OCI-LY3 (cell line): ENCODE measurements at regions not wholly inside any gene's neighbourhood (a gene's known extent, or its start where the extent isn't known, plus 50 kb on each side); places are given as distances from the start of the nearest gene placed in this dataset.

Experiments
- H2AFZ ChIP-seq: fragments of 200-600, 300-600 bp; shearing (Covaris generic); 2 replicates; pipeline ENCODE4 v1.6.0; 2014; ENCODE audit warnings: antibody characterized with exemption, low read depth, low read length
- H3K27ac ChIP-seq: fragments of 200-600, 300-600 bp; sonication (generic); 2 replicates; pipeline ENCODE4 v1.5.1; 2014; ENCODE audit warnings: mild to moderate bottlenecking, low read length, moderate library complexity, mixed read lengths
- H3K27me3 ChIP-seq: fragments of 200-600, 300-600 bp; sonication (generic); 2 replicates; pipeline ENCODE4 v1.6.1; 2014; ENCODE audit warnings: low read depth, low read length, mixed read lengths
- H3K36me3 ChIP-seq: fragments of 200-600, 300-600 bp; sonication (generic); replicated peaks from 2 replicates; pipeline ENCODE3; 2014; ENCODE audit warnings: low read depth, low read length, mixed read lengths
- H3K4me1 ChIP-seq: fragments of 300-600, 200-600 bp; sonication (generic); 2 replicates; pipeline ENCODE4 v1.6.1; 2014; ENCODE audit warnings: low read length, mixed read lengths
- H3K4me2 ChIP-seq: fragments of 200-600, 300-600 bp; sonication (generic); 2 replicates; pipeline ENCODE4 v1.6.1; 2014; ENCODE audit warnings: low read length, mixed read lengths
- H3K4me3 ChIP-seq: fragments of 300-600, 200-600 bp; sonication (generic); 2 replicates; pipeline ENCODE4 v1.5.1; 2014; ENCODE audit warnings: antibody characterized with exemption, mild to moderate bottlenecking, low read length, moderate library complexity
- H3K79me2 ChIP-seq: fragments of 300-600, 200-600 bp; shearing (Covaris generic); 2 replicates; pipeline ENCODE4 v1.6.1; 2014; ENCODE audit warnings: mild to moderate bottlenecking, low read length, mixed read lengths
- H3K9ac ChIP-seq: fragments of 300-600, 200-600 bp; shearing (Covaris generic); 2 replicates; pipeline ENCODE4 v1.6.0; 2014; ENCODE audit warnings: mild to moderate bottlenecking, low read length, moderate library complexity
- H3K9me3 ChIP-seq: fragments of 200-600, 300-600 bp; shearing (Covaris generic); 2 replicates; pipeline ENCODE4 v1.6.1; 2014; ENCODE audit warnings: low read length, mixed read lengths; ENCODE audit not compliant: insufficient read depth
- H4K20me1 ChIP-seq: fragments of 200-600, 300-600 bp; sonication (generic); 2 replicates; pipeline ENCODE4 v1.6.1; 2016; ENCODE audit warnings: low read length, mixed read lengths; ENCODE audit not compliant: insufficient read depth
- CTCF ChIP-seq: fragments of 200-600, 300-600 bp; sonication (generic); IDR thresholded peaks from 2 replicates; pipeline ENCODE4 v1.5.1; 2014; ENCODE audit warnings: antibody characterized with exemption, low read length, low read depth
- EZH2phosphoT487 ChIP-seq: fragments of 200-600 bp; shearing (Covaris generic); IDR thresholded peaks from 2 replicates; pipeline ENCODE4 v1.6.1; 2018; ENCODE audit warnings: antibody characterized with exemption, mixed run types, low read depth

- H3K4me3 ChIP-seq = no peak overlapping the region
- no peak for TF ChIP-seq EZH2phosphoT487
- no peak for TF ChIP-seq CTCF
- H3K9me3 ChIP-seq = peaks cover 7% of the 10 kb centered on the region; the same call in 1 of the 2 replicates
- no peaks in the 10 kb centered on the region for H3K27me3 ChIP-seq
- H3K4me1 ChIP-seq = no peaks in the 10 kb centered on the region
- no peak overlapping the region for H2AFZ ChIP-seq
- H3K79me2 ChIP-seq = no peaks in the 10 kb centered on the region
- H3K9ac ChIP-seq = no peak overlapping the region
- no peaks in the 10 kb centered on the region for H4K20me1 ChIP-seq
- no peak overlapping the region for H3K27ac ChIP-seq
- no peak overlapping the region for H3K4me2 ChIP-seq
- peaks cover 4% of the 10 kb centered on the region for H3K36me3 ChIP-seq
These were observed 223.6 kb upstream of the GULP1 start for GRCh38 chr2:188068093-188068492.

- TF ChIP-seq EZH2phosphoT487 (peak; percentile 73; the same call in 1 of the 2 replicates), CTCF (peak; percentile 19)
- H3K4me2 ChIP-seq = peak overlapping the region; percentile 69
- H3K79me2 ChIP-seq = no peaks in the 10 kb centered on the region
- no peaks in the 10 kb centered on the region for H4K20me1 ChIP-seq
- peak overlapping the region; percentile 41; the same call in 1 of the 2 replicates for H3K9ac ChIP-seq
- H3K36me3 ChIP-seq = peaks cover 16% of the 10 kb centered on the region
- H3K4me3 ChIP-seq = peak overlapping the region; percentile 45
- H3K27ac ChIP-seq = peak overlapping the region; percentile 83
- peaks cover 45% of the 10 kb centered on the region for H3K4me1 ChIP-seq
- peaks cover 20% of the 10 kb centered on the region for H3K9me3 ChIP-seq
- no peaks in the 10 kb centered on the region for H3K27me3 ChIP-seq
- no peak overlapping the region for H2AFZ ChIP-seq
These were observed 215.3 kb upstream of the GULP1 start for GRCh38 chr2:188076149-188077056.

GRCh38 chr2:188077757-188078156, 213.9 kb upstream of the GULP1 start:
- Histone ChIP-seq H3K4me1 (peaks cover 45% of the 10 kb centered on the region), H3K36me3 (peaks cover 16% of the 10 kb centered on the region), H4K20me1 (no peaks in the 10 kb centered on the region), H3K4me3 (peak overlapping the region; percentile 45), H2AFZ (no peak overlapping the region), H3K79me2 (no peaks in the 10 kb centered on the region), H3K27me3 (no peaks in the 10 kb centered on the region), H3K9ac (no peak overlapping the region), H3K9me3 (peaks cover 20% of the 10 kb centered on the region), H3K4me2 (peak overlapping the region; percentile 69), H3K27ac (peak overlapping the region; percentile 83; the same call in 1 of the 2 replicates)
- TF ChIP-seq EZH2phosphoT487 = no peak
- TF ChIP-seq CTCF = no peak

- Histone ChIP-seq H3K4me2 (peak overlapping the region; percentile 69), H3K9me3 (peaks cover 16% of the 10 kb centered on the region), H4K20me1 (no peaks in the 10 kb centered on the region), H3K27me3 (no peaks in the 10 kb centered on the region), H3K9ac (no peak overlapping the region), H3K79me2 (no peaks in the 10 kb centered on the region), H2AFZ (peak overlapping the region; percentile 15; the same call in 1 of the 2 replicates), H3K4me1 (peaks cover 45% of the 10 kb centered on the region), H3K36me3 (peaks cover 15% of the 10 kb centered on the region), H3K27ac (peak overlapping the region; percentile 34; the same call in 1 of the 2 replicates), H3K4me3 (peak overlapping the region; percentile 28; the same call in 1 of the 2 replicates)
- TF ChIP-seq EZH2phosphoT487 (no peak), CTCF (no peak)
These were observed 213.1 kb upstream of the GULP1 start for GRCh38 chr2:188078534-188078933.
